Endothelial cell of umbilical vein (primary cell): ENCODE measurements at regions not wholly inside any gene's neighbourhood (a gene's known extent, or its start where the extent isn't known, plus 50 kb on each side); places are given as distances from the start of the nearest gene placed in this dataset.

Source experiments
- BruUV-seq: library from RNA; stranded (reverse); fragments of 400-500 nt; replicated peaks from 2 replicates; lab custom pipeline; 2021; lab: Mats Ljungman, UMichigan
- CTCF ChIA-PET: fragments of 300-600, 350-600 bp; sonication (Branson Sonifier 250); formaldehyde crosslinking; loops from one replicate; lab custom pipeline; 2021; ENCODE audit warnings: antibody characterized with exemption, inconsistent platforms; lab: Charles Lee
- POLR2A ChIA-PET: fragments of 300-600, 350-600 bp; sonication (Branson Sonifier 250); formaldehyde crosslinking; loops from one replicate; lab custom pipeline; 2021; ENCODE audit warnings: antibody characterized with exemption, inconsistent platforms; lab: Charles Lee
- DNase-seq: peaks from one replicate; pipeline ENCODE4 v3.0.0-alpha.2; 2011; ENCODE audit warnings: low read depth, low spot score
- FAIRE-seq: peaks from 2 replicates; lab custom pipeline; 2011; peaks lifted over from hg19 to GRCh38; lab: Jason Lieb, UNC
- H2AFZ ChIP-seq: 2 replicates; pipeline ENCODE4 v1.6.0; 2012; ENCODE audit warnings: low read depth, low read length, control low read depth, inconsistent platforms
- H3K27ac ChIP-seq: 2 replicates; pipeline ENCODE4 v1.5.1; 2011; ENCODE audit warnings: low read depth, mild to moderate bottlenecking, control low read depth, low read length, moderate library complexity; ENCODE audit not compliant: insufficient read depth
- H3K27me3 ChIP-seq, 2 experiments: 2 replicates each; pipeline versions ENCODE4 v1.6.0 to v1.6.1; 2011; ENCODE audit warnings: low read length in 2 of 2, mixed read lengths in 1 of 2; ENCODE audit not compliant: control insufficient read depth in 2 of 2, insufficient read depth in 2 of 2
- H3K36me3 ChIP-seq, 2 experiments: 2 replicates in 1 of 2; 3 replicates in 1 of 2; pipeline ENCODE4 v1.5.1; 2011; ENCODE audit warnings: low read length in 2 of 2, mild to moderate bottlenecking in 1 of 2, moderate library complexity in 1 of 2; ENCODE audit not compliant: control insufficient read depth in 2 of 2, insufficient read depth in 2 of 2; ENCODE audit errors: extremely low read depth in 1 of 2
- H3K4me1 ChIP-seq: 3 replicates; pipeline ENCODE4 v1.5.1; 2011; ENCODE audit warnings: mild to moderate bottlenecking, low read length; ENCODE audit not compliant: control insufficient read depth, insufficient read depth; ENCODE audit errors: extremely low read depth
- H3K4me2 ChIP-seq: 2 replicates; pipeline ENCODE4 v1.6.1; 2011; ENCODE audit warnings: low read length, control low read depth, mixed read lengths; ENCODE audit not compliant: insufficient read depth
- H3K4me3 ChIP-seq, 3 experiments: fragments of 200-600 bp in 1 of 3; sonication (generic), shearing (Covaris generic) in 1 of 3; replicated peaks in 1 of 3; 2 replicates each; pipeline ENCODE4 v1.5.1; 2011 to 2016; ENCODE audit warnings: control low read depth in 3 of 3, low read length in 3 of 3, mild to moderate bottlenecking in 2 of 3, inconsistent platforms in 1 of 3, low read depth in 1 of 3, moderate library complexity in 1 of 3; ENCODE audit not compliant: insufficient read depth in 1 of 3
- H3K79me2 ChIP-seq: 2 replicates; pipeline ENCODE4 v1.6.0; 2012; ENCODE audit warnings: low read length, inconsistent platforms; ENCODE audit not compliant: control insufficient read depth, insufficient read depth
- H3K9ac ChIP-seq: replicated peaks from 2 replicates; pipeline ENCODE3; 2011; ENCODE audit warnings: low read length, control low read depth; ENCODE audit not compliant: insufficient read depth; ENCODE audit errors: extremely low read depth
- H3K9me1 ChIP-seq: replicated peaks from 3 replicates; pipeline ENCODE4 v1.6.0; 2011; ENCODE audit warnings: mild to moderate bottlenecking, low read length; ENCODE audit not compliant: control insufficient read depth, insufficient read depth; ENCODE audit errors: extremely low read depth
- H3K9me3 ChIP-seq: replicated peaks from 2 replicates; pipeline ENCODE4 v1.5.1; 2012; ENCODE audit warnings: low read length, inconsistent platforms; ENCODE audit not compliant: control insufficient read depth, insufficient read depth
- H4K20me1 ChIP-seq: replicated peaks from 2 replicates; pipeline ENCODE3; 2011; ENCODE audit warnings: mild to moderate bottlenecking, low read length; ENCODE audit not compliant: control insufficient read depth, insufficient read depth; ENCODE audit errors: extremely low read depth
- EZH2 ChIP-seq: IDR thresholded peaks from 2 replicates; pipeline ENCODE4 v1.6.1; 2012; ENCODE audit warnings: borderline replicate concordance, low read depth, mild to moderate bottlenecking, moderate library complexity, low read length, inconsistent platforms; ENCODE audit not compliant: severe bottlenecking
- FOS ChIP-seq: IDR thresholded peaks from 2 replicates; pipeline ENCODE4 v1.6.1; 2011; ENCODE audit warnings: mild to moderate bottlenecking, low read length, moderate library complexity, borderline replicate concordance; ENCODE audit not compliant: insufficient read depth
- GATA2 ChIP-seq: IDR thresholded peaks from 2 replicates; pipeline ENCODE4 v1.7.0; 2011; ENCODE audit warnings: low read depth, mild to moderate bottlenecking, moderate library complexity, mixed read lengths, low read length; ENCODE audit not compliant: insufficient read length, insufficient read depth
- JUN ChIP-seq: IDR thresholded peaks from 2 replicates; pipeline ENCODE4 v1.6.1; 2011; ENCODE audit warnings: borderline replicate concordance, low read depth; ENCODE audit not compliant: insufficient read length, insufficient read depth
- MYC ChIP-seq: IDR thresholded peaks from one replicate; pipeline ENCODE4 v1.6.1; 2011; ENCODE audit warnings: mild to moderate bottlenecking, low read depth, low read length
- POLR2A ChIP-seq: IDR thresholded peaks from 2 replicates; pipeline ENCODE4 v1.6.1; 2012; ENCODE audit warnings: low read depth, mild to moderate bottlenecking, control low read depth, low read length
- POLR2AphosphoS5 ChIP-seq: IDR thresholded peaks from 2 replicates; pipeline ENCODE4 v1.6.1; 2012; ENCODE audit warnings: low read depth, mild to moderate bottlenecking, control low read depth, low read length, moderate library complexity; ENCODE audit not compliant: insufficient read depth
- dilution Hi-C: fragments of 300-500 bp; cut with MboI; formaldehyde crosslinking; loops from one replicate; pipeline ENCODE4 v1.15.0; 2019; ENCODE audit warnings: low sequenced_read_pairs; ENCODE audit not compliant: extremely low pct_ligation_motif_present
- intact Hi-C: fragments of 100-400 bp; cut with micrococcal nuclease; formaldehyde crosslinking; loops from one replicate; pipeline ENCODE4 v1.10.0; 2022
- TF ChIP-seq, protein P1 (sequence below): IDR thresholded peaks from 2 replicates; pipeline ENCODE4 v1.6.1; 2011; ENCODE audit not compliant: insufficient read depth, insufficient read length
- TF ChIP-seq, protein P2 (sequence below), 2 donors: IDR thresholded peaks; 1 replicate in 1 of 2; 2 replicates in 1 of 2; pipeline ENCODE4 v1.5.1; 2011; ENCODE audit warnings: low read length in 2 of 2, mild to moderate bottlenecking in 2 of 2, moderate library complexity in 2 of 2, control low read depth in 1 of 2, inconsistent platforms in 1 of 2, low read depth in 1 of 2; ENCODE audit not compliant: insufficient read depth in 1 of 2; ENCODE audit errors: extremely low read depth in 1 of 2

DNA sequence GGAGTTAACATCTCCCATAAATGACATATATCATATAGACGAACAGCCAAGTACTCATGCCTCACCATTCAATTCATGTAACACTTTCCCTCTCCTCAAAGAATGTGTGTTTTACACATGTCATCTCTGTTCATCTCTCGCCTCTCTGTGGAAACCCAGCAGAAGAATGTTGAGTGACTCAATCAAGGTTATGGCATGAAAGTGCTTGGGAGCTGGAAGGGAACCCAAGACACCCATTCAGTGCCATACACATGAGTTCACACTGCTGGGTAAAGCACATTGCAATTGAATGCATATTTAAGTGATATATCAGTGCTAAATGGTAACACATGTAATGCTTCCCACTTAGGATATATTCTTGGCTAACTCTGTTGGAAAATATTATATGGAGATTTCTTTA lies 322.9 kb downstream of the PTEN start:
- Histone ChIP-seq H3K9me1 (no peaks in the 10 kb centered on the region), H3K4me3 (no peak overlapping the region), H3K9me3 (no peaks in the 10 kb centered on the region), H3K4me2 (no peak overlapping the region), H3K4me1 (no peaks in the 10 kb centered on the region), H3K36me3 (no peaks in the 10 kb centered on the region), H3K27ac (no peak overlapping the region), H2AFZ (no peak overlapping the region), H3K9ac (no peak overlapping the region), H3K79me2 (no peaks in the 10 kb centered on the region), H4K20me1 (no peaks in the 10 kb centered on the region), H3K27me3 (no peaks in the 10 kb centered on the region)
- DNase-seq (no peak), FAIRE-seq (no peak)
- BruUV-seq: no TSS peak
- intact Hi-C loops: no loop called here
- dilution Hi-C loops: no loop called here
- CTCF ChIA-PET: no interaction called here
- TF ChIP-seq JUN (no peak), MYC (no peak), POLR2A (no peak), GATA2 (no peak), EZH2 (no peak), POLR2AphosphoS5 (no peak), FOS (no peak)
- TF ChIP-seq, protein P1, sequence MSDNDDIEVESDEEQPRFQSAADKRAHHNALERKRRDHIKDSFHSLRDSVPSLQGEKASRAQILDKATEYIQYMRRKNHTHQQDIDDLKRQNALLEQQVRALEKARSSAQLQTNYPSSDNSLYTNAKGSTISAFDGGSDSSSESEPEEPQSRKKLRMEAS: no peak
- TF ChIP-seq, protein P2, sequence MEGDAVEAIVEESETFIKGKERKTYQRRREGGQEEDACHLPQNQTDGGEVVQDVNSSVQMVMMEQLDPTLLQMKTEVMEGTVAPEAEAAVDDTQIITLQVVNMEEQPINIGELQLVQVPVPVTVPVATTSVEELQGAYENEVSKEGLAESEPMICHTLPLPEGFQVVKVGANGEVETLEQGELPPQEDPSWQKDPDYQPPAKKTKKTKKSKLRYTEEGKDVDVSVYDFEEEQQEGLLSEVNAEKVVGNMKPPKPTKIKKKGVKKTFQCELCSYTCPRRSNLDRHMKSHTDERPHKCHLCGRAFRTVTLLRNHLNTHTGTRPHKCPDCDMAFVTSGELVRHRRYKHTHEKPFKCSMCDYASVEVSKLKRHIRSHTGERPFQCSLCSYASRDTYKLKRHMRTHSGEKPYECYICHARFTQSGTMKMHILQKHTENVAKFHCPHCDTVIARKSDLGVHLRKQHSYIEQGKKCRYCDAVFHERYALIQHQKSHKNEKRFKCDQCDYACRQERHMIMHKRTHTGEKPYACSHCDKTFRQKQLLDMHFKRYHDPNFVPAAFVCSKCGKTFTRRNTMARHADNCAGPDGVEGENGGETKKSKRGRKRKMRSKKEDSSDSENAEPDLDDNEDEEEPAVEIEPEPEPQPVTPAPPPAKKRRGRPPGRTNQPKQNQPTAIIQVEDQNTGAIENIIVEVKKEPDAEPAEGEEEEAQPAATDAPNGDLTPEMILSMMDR (IDR thresholded peaks at IDR 0.05; ENCODE audit: extremely low read depth in 1 of 2, insufficient read depth in 1 of 2, low read depth in 1 of 2, low read length in 2 of 2): no peak
- POLR2A ChIA-PET: no interaction called here
